Prostate gland (tissue), 2 donors: ENCODE measurements at regions not wholly inside any gene's neighbourhood (a gene's known extent, or its start where the extent isn't known, plus 50 kb on each side); places are given as distances from the start of the nearest gene placed in this dataset.

Source experiments
- DNase-seq: peaks from one replicate; pipeline ENCODE4 v3.0.0-alpha.2; 2019; ENCODE audit warnings: low spot score
- H3K27ac ChIP-seq, 2 donors: fragments of 200-600 bp; sonication (generic); 2 replicates each; pipeline ENCODE4 v1.5.1; 2017 to 2019
- H3K27me3 ChIP-seq: fragments of 200-600 bp; sonication (generic); replicated peaks from 2 replicates; pipeline ENCODE4 v1.5.1; 2019; ENCODE audit not compliant: insufficient read depth
- H3K36me3 ChIP-seq, 2 donors: fragments of 200-600 bp; sonication (generic); 1 replicate in 1 of 2; 2 replicates in 1 of 2; pipeline versions ENCODE4 v1.5.1 to v1.8.1; 2017 to 2019
- H3K4me1 ChIP-seq: fragments of 200-600 bp; sonication (generic); replicated peaks from 2 replicates; pipeline ENCODE4 v1.5.1; 2019
- H3K4me3 ChIP-seq, 2 donors: fragments of 200-600 bp; sonication (generic); 2 replicates each; pipeline ENCODE4 v1.5.1; 2017 to 2019
- H3K9me3 ChIP-seq: fragments of 200-600 bp; sonication (generic); 2 replicates; pipeline ENCODE4 v1.5.1; 2017
- CTCF ChIP-seq, 4 experiments: fragments of 200-600 bp in 2 of 4; fragments of 450-650 bp in 2 of 4; sonication (generic) in 2 of 4; IDR thresholded peaks; 1 replicate in 3 of 4; 2 replicates in 1 of 4; pipeline ENCODE4 v1.5.1; 2016 to 2019; ENCODE audit warnings: antibody characterized with exemption in 4 of 4, mild to moderate bottlenecking in 2 of 4, moderate library complexity in 2 of 4
- POLR2A ChIP-seq: fragments of 450-650 bp; IDR thresholded peaks from one replicate; pipeline ENCODE4 v1.6.1; 2016; ENCODE audit warnings: antibody characterized with exemption, mild to moderate bottlenecking
- POLR2AphosphoS5 ChIP-seq: sonication (generic); formaldehyde crosslinking; IDR thresholded peaks from one replicate; pipeline ENCODE4 v1.6.1; 2017; ENCODE audit warnings: antibody characterized with exemption
- WGBS: methylation state at CpG from one replicate; pipeline ENCODE4 v1.1.5; 2018; 5-methylcytosine and 5-hydroxymethylcytosine counted together
- intact Hi-C: fragments of 100-400 bp; cut with DNase I; formaldehyde crosslinking; loops from one replicate; pipeline ENCODE4 v1.14.2; 2022

- intact Hi-C loops = no loop called here
- Histone ChIP-seq H3K27me3 (no peaks in the 10 kb centered on the region), H3K36me3 (no peaks in the 10 kb centered on the region), H3K4me3 (no peak overlapping the region), H3K4me1 (no peaks in the 10 kb centered on the region), H3K27ac (no peak overlapping the region), H3K9me3 (no peaks in the 10 kb centered on the region)
- no peak for DNase-seq
- 91% methylated on average over 4 of the region's 4 CpGs for WGBS
- no peak for TF ChIP-seq POLR2A
- no peak for TF ChIP-seq CTCF (IDR thresholded peaks at IDR 0.05)
- TF ChIP-seq POLR2AphosphoS5 = no peak
These were observed 55.1 kb upstream of the GUCY1A1 start for GRCh38 chr4:155611501-155611900.

GRCh38 chr4:155610143-155610542 is 56.5 kb upstream of the GUCY1A1 start:
- H3K9me3 ChIP-seq = no peaks in the 10 kb centered on the region
- intact Hi-C loops = no loop called here
- no peaks in the 10 kb centered on the region for H3K36me3 ChIP-seq
- TF ChIP-seq POLR2A = no peak
- no peak for TF ChIP-seq CTCF (IDR thresholded peaks at IDR 0.05)
- TF ChIP-seq POLR2AphosphoS5 = no peak
- no peak for DNase-seq
- WGBS = 87% methylated on average over 5 of the region's 5 CpGs
- H3K4me1 ChIP-seq = no peaks in the 10 kb centered on the region
- H3K4me3 ChIP-seq = no peak overlapping the region
- H3K27ac ChIP-seq = no peak overlapping the region
- no peaks in the 10 kb centered on the region for H3K27me3 ChIP-seq

GRCh38 chr4:155609455-155610059 is 57.1 kb upstream of the GUCY1A1 start:
- 96% methylated on average over 1 of the region's 1 CpG for WGBS
- no peak overlapping the region for H3K27ac ChIP-seq
- H3K4me1 ChIP-seq = no peaks in the 10 kb centered on the region
- TF ChIP-seq POLR2A = no peak
- no peak for TF ChIP-seq POLR2AphosphoS5
- no peak for TF ChIP-seq CTCF (IDR thresholded peaks at IDR 0.05)
- no peak for DNase-seq
- H3K36me3 ChIP-seq = no peaks in the 10 kb centered on the region
- H3K9me3 ChIP-seq = no peaks in the 10 kb centered on the region
- no peak overlapping the region for H3K4me3 ChIP-seq
- intact Hi-C loops = no loop called here
- H3K27me3 ChIP-seq = no peaks in the 10 kb centered on the region

- H3K4me3 ChIP-seq = no peak overlapping the region
- no peaks in the 10 kb centered on the region for H3K4me1 ChIP-seq
- 37% methylated on average over 3 of the region's 3 CpGs for WGBS
- H3K9me3 ChIP-seq = no peaks in the 10 kb centered on the region
- no peak for TF ChIP-seq CTCF (IDR thresholded peaks at IDR 0.05)
- no peak for TF ChIP-seq POLR2A
- TF ChIP-seq POLR2AphosphoS5 = no peak
- H3K36me3 ChIP-seq = no peaks in the 10 kb centered on the region
- intact Hi-C loops = no loop called here
- no peaks in the 10 kb centered on the region for H3K27me3 ChIP-seq
- H3K27ac ChIP-seq = no peak overlapping the region
- DNase-seq = no peak
These were observed 58.3 kb upstream of the GUCY1A1 start for GRCh38 chr4:155608225-155608885.

GRCh38 chr4:155607481-155607880 is 59.2 kb upstream of the GUCY1A1 start:
- intact Hi-C loops = no loop called here
- no peak for DNase-seq
- no peaks in the 10 kb centered on the region for H3K36me3 ChIP-seq
- TF ChIP-seq CTCF (IDR thresholded peaks at IDR 0.05) = no peak
- TF ChIP-seq POLR2A = no peak
- no peak for TF ChIP-seq POLR2AphosphoS5
- no peak overlapping the region for H3K27ac ChIP-seq
- H3K27me3 ChIP-seq = no peaks in the 10 kb centered on the region
- 97% methylated on average over 1 of the region's 1 CpG for WGBS
- H3K4me3 ChIP-seq = no peak overlapping the region
- H3K4me1 ChIP-seq = no peaks in the 10 kb centered on the region
- no peaks in the 10 kb centered on the region for H3K9me3 ChIP-seq
